SU-DHL-6 (cell line): ENCODE measurements at regions not wholly inside any gene's neighbourhood (a gene's known extent, or its start where the extent isn't known, plus 50 kb on each side); places are given as distances from the start of the nearest gene placed in this dataset.

ENCODE experiments used
- H2AFZ ChIP-seq: fragments of 200-600 bp; sonication (generic); 2 replicates; pipeline ENCODE4 v1.6.1; 2014; ENCODE audit warnings: low read depth, mild to moderate bottlenecking, moderate library complexity, mixed read lengths, antibody characterized with exemption, low read length; ENCODE audit not compliant: severe bottlenecking
- H3F3A ChIP-seq: fragments of 200-600 bp; shearing (Covaris generic); 2 replicates; pipeline ENCODE4 v1.6.0; 2016; ENCODE audit warnings: antibody characterized with exemption, mild to moderate bottlenecking; ENCODE audit not compliant: insufficient read depth
- H3K27ac ChIP-seq: fragments of 200-600 bp; sonication (generic); 2 replicates; pipeline ENCODE4 v1.5.1; 2016; ENCODE audit warnings: low read depth, mild to moderate bottlenecking, low read length, moderate library complexity, mixed read lengths
- H3K27me3 ChIP-seq: fragments of 200-600 bp; sonication (generic), shearing (Covaris generic); 2 replicates; pipeline ENCODE4 v1.6.0; 2014; ENCODE audit warnings: mild to moderate bottlenecking, low read length
- H3K36me3 ChIP-seq: fragments of 200-600 bp; sonication (generic); 2 replicates; pipeline ENCODE4 v1.6.1; 2014; ENCODE audit warnings: mild to moderate bottlenecking, low read length, mixed read lengths
- H3K4me2 ChIP-seq: fragments of 300-600, 200-600 bp; shearing (Covaris generic), sonication (generic); 2 replicates; pipeline ENCODE4 v1.6.0; 2014; ENCODE audit warnings: low read length, low read depth, mild to moderate bottlenecking; ENCODE audit not compliant: poor library complexity, severe bottlenecking
- H3K4me3 ChIP-seq: fragments of 200-600 bp; sonication (generic); 2 replicates; pipeline ENCODE4 v1.5.1; 2014; ENCODE audit warnings: antibody characterized with exemption, low read length, mild to moderate bottlenecking, mixed read lengths; ENCODE audit not compliant: insufficient read depth, poor library complexity, severe bottlenecking
- H3K79me2 ChIP-seq: fragments of 200-600 bp; sonication (generic); 2 replicates; pipeline ENCODE4 v1.6.1; 2014; ENCODE audit warnings: mild to moderate bottlenecking, low read length, moderate library complexity; ENCODE audit not compliant: insufficient read depth
- H3K9ac ChIP-seq: fragments of 200-600 bp; sonication (generic); 2 replicates; pipeline ENCODE4 v1.7.0; 2014; ENCODE audit warnings: mild to moderate bottlenecking, low read length
- H3K9me2 ChIP-seq: fragments of 200-600 bp; sonication (generic); replicated peaks from 2 replicates; pipeline ENCODE4 v1.6.1; 2014; ENCODE audit warnings: low read length; ENCODE audit not compliant: insufficient read depth
- H3K9me3 ChIP-seq: fragments of 200-600 bp; sonication (generic); 2 replicates; pipeline ENCODE4 v1.6.1; 2014; ENCODE audit warnings: low read length, mixed read lengths; ENCODE audit not compliant: insufficient read depth
- H4K20me1 ChIP-seq: fragments of 200-600 bp; sonication (generic); 2 replicates; pipeline ENCODE4 v1.6.1; 2014; ENCODE audit warnings: low read depth, mild to moderate bottlenecking, antibody characterized with exemption, low read length, moderate library complexity, mixed read lengths
- CTCF ChIP-seq: fragments of 200-600 bp; sonication (generic); IDR thresholded peaks from one replicate; pipeline ENCODE4 v1.5.1; 2017; ENCODE audit warnings: antibody characterized with exemption, mild to moderate bottlenecking, low read length, moderate library complexity; ENCODE audit not compliant: insufficient read depth, poor library complexity, severe bottlenecking
- EZH2phosphoT487 ChIP-seq: fragments of 200-600 bp; sonication (generic), shearing (Covaris generic); conservative IDR thresholded peaks from 2 replicates; pipeline ENCODE4 v1.6.1; 2018; ENCODE audit warnings: mild to moderate bottlenecking, antibody characterized with exemption, low read length, moderate library complexity, mixed read lengths

GRCh38 chr1:198101716-198102453 lies 54.9 kb upstream of the NEK7 start:
- Histone ChIP-seq H3K79me2 (no peaks in the 10 kb centered on the region), H3K4me3 (no peak overlapping the region), H3K9me2 (no peaks in the 10 kb centered on the region), H3F3A (no peaks in the 10 kb centered on the region), H3K27me3 (no peaks in the 10 kb centered on the region), H3K36me3 (no peaks in the 10 kb centered on the region), H2AFZ (no peak overlapping the region), H3K9me3 (no peaks in the 10 kb centered on the region), H3K9ac (no peak overlapping the region), H4K20me1 (no peaks in the 10 kb centered on the region), H3K4me2 (no peak overlapping the region), H3K27ac (no peak overlapping the region)
- TF ChIP-seq EZH2phosphoT487 (no peak), CTCF (no peak)

- Histone ChIP-seq H3F3A (no peaks in the 10 kb centered on the region), H3K79me2 (no peaks in the 10 kb centered on the region), H4K20me1 (no peaks in the 10 kb centered on the region), H3K4me2 (no peak overlapping the region), H3K9ac (no peak overlapping the region), H3K27ac (no peak overlapping the region), H3K9me3 (no peaks in the 10 kb centered on the region), H3K9me2 (no peaks in the 10 kb centered on the region), H3K27me3 (no peaks in the 10 kb centered on the region), H3K4me3 (no peak overlapping the region), H2AFZ (no peak overlapping the region), H3K36me3 (no peaks in the 10 kb centered on the region)
- TF ChIP-seq EZH2phosphoT487 (no peak), CTCF (no peak)
These were observed 54.4 kb upstream of the NEK7 start for GRCh38 chr1:198102454-198102827.

GRCh38 chr1:198105185-198105584 lies 51.6 kb upstream of the NEK7 start:
- no peaks in the 10 kb centered on the region for H3K79me2 ChIP-seq
- TF ChIP-seq EZH2phosphoT487 (no peak), CTCF (no peak)
- H3K9ac ChIP-seq, result no peak overlapping the region
- no peak overlapping the region for H3K4me3 ChIP-seq
- no peak overlapping the region for H3K4me2 ChIP-seq
- H3K9me3 ChIP-seq, result no peaks in the 10 kb centered on the region
- H3K36me3 ChIP-seq, result no peaks in the 10 kb centered on the region
- no peak overlapping the region for H2AFZ ChIP-seq
- no peaks in the 10 kb centered on the region for H3K9me2 ChIP-seq
- no peaks in the 10 kb centered on the region for H3F3A ChIP-seq
- H3K27ac ChIP-seq, result no peak overlapping the region
- H4K20me1 ChIP-seq, result no peaks in the 10 kb centered on the region
- no peaks in the 10 kb centered on the region for H3K27me3 ChIP-seq
